B cell (primary cell): ENCODE measurements at regions not wholly inside any gene's neighbourhood (a gene's known extent, or its start where the extent isn't known, plus 50 kb on each side); places are given as distances from the start of the nearest gene placed in this dataset.

Experiments used
- ATAC-seq: fragments of 200-7000 bp; cut with Tn5 transposase; one replicate; pipeline ENCODE4 v1.10.0; 2021; ENCODE audit warnings: low read depth, mild to moderate bottlenecking, moderate number of reproducible peaks, moderate library complexity
- CTCF ChIA-PET: fragments of 350-600 bp; sonication (Branson Sonifier 250); formaldehyde crosslinking; loops from one replicate; lab custom pipeline; 2021; ENCODE audit warnings: antibody characterized with exemption, inconsistent platforms; lab: Charles Lee
- POLR2A ChIA-PET: fragments of 350-600 bp; sonication (Branson Sonifier 250); formaldehyde crosslinking; loops from one replicate; lab custom pipeline; 2021; ENCODE audit warnings: antibody characterized with exemption; lab: Charles Lee
- DNase-seq: peaks from one replicate; pipeline ENCODE4 v3.0.0; 2013
- H2AFZ ChIP-seq: 2 replicates; pipeline ENCODE4 v1.6.1; 2012; ENCODE audit warnings: mild to moderate bottlenecking, low read depth, low read length; ENCODE audit not compliant: insufficient read depth, poor library complexity, severe bottlenecking
- H3K27ac ChIP-seq, 2 donors: 1 replicate in 1 of 2; 2 replicates in 1 of 2; pipeline ENCODE4 v1.5.1; 2012 to 2013; ENCODE audit warnings: low read length in 2 of 2, mild to moderate bottlenecking in 2 of 2, moderate library complexity in 1 of 2
- H3K27me3 ChIP-seq, 4 experiments: fragments of 200-600 bp in 1 of 4; sonication (generic) in 1 of 4; replicated peaks in 1 of 4; 1 replicate in 2 of 4; 2 replicates in 2 of 4; pipeline versions ENCODE4 v1.6.1 to v1.7.0; 2013 to 2016; ENCODE audit warnings: low read length in 3 of 4, mild to moderate bottlenecking in 2 of 4, mixed read lengths in 1 of 4, moderate library complexity in 1 of 4; ENCODE audit not compliant: insufficient read depth in 4 of 4, control insufficient read depth in 3 of 4; ENCODE audit errors: control extremely low read depth in 1 of 4
- H3K36me3 ChIP-seq, 2 experiments: replicated peaks in 1 of 2; 1 replicate in 1 of 2; 2 replicates in 1 of 2; pipeline versions ENCODE4 v1.6.1 to v1.7.1; 2013; ENCODE audit warnings: low read length in 1 of 2; ENCODE audit not compliant: insufficient read depth in 2 of 2, control insufficient read depth in 1 of 2; ENCODE audit errors: control extremely low read depth in 1 of 2, extremely low read depth in 1 of 2
- H3K4me1 ChIP-seq, 2 donors: fragments of 200-600 bp in 1 of 2; sonication (generic) in 1 of 2; 1 replicate in 1 of 2; 2 replicates in 1 of 2; pipeline versions ENCODE4 v1.5.1 to v1.6.1; 2013 to 2017; ENCODE audit warnings: low read length in 2 of 2; ENCODE audit not compliant: control insufficient read depth in 2 of 2, insufficient read depth in 2 of 2
- H3K4me2 ChIP-seq: replicated peaks from 2 replicates; pipeline ENCODE3; 2012; ENCODE audit warnings: mild to moderate bottlenecking, low read depth, low read length; ENCODE audit not compliant: poor library complexity, severe bottlenecking
- H3K4me3 ChIP-seq, 5 experiments: fragments of 200-600 bp in 1 of 5; sonication (generic) in 1 of 5; 1 replicate in 3 of 5; 2 replicates in 2 of 5; pipeline versions ENCODE4 v1.5.1 to v1.7.0; 2011 to 2016; ENCODE audit warnings: low read length in 4 of 5, mild to moderate bottlenecking in 4 of 5, low read depth in 2 of 5, control low read depth in 1 of 5, moderate library complexity in 1 of 5; ENCODE audit not compliant: insufficient read depth in 1 of 5; ENCODE audit errors: control extremely low read depth in 1 of 5, extremely low read depth in 1 of 5
- H3K79me2 ChIP-seq: fragments of 200-600 bp; sonication (generic); one replicate; pipeline ENCODE4 v1.6.0; 2016; ENCODE audit warnings: low read length; ENCODE audit not compliant: control insufficient read depth, insufficient read depth
- H3K9ac ChIP-seq: fragments of 200-600 bp; sonication (generic); 2 replicates; pipeline ENCODE4 v1.6.1; 2017; ENCODE audit warnings: mild to moderate bottlenecking, low read length, moderate library complexity
- H3K9me3 ChIP-seq, 3 donors: one replicate each; pipeline versions ENCODE4 v1.6.1 to v1.7.1; 2013; ENCODE audit warnings: low read length in 2 of 3; ENCODE audit not compliant: control insufficient read depth in 2 of 3, insufficient read depth in 1 of 3; ENCODE audit errors: control extremely low read depth in 1 of 3
- H4K20me1 ChIP-seq: 2 replicates; pipeline ENCODE4 v1.6.0; 2012; ENCODE audit warnings: mild to moderate bottlenecking, low read length; ENCODE audit not compliant: insufficient read depth, control insufficient read depth, poor library complexity, severe bottlenecking
- H3K27ac Mint-ChIP-seq: one replicate; pipeline ENCODE4 v1.8.0; 2021; ENCODE audit warnings: mixed read lengths
- H3K27me3 Mint-ChIP-seq: one replicate; pipeline ENCODE4 v1.8.0; 2021; ENCODE audit warnings: mixed read lengths
- H3K4me1 Mint-ChIP-seq: one replicate; pipeline ENCODE4 v1.8.0; 2021; ENCODE audit warnings: mixed read lengths
- H3K4me3 Mint-ChIP-seq: one replicate; pipeline ENCODE4 v1.8.0; 2021; ENCODE audit warnings: mixed read lengths
- H3K9me3 Mint-ChIP-seq: one replicate; pipeline ENCODE4 v1.8.0; 2022; ENCODE audit warnings: mixed read lengths; ENCODE audit not compliant: insufficient read depth
- EZH2 ChIP-seq: IDR thresholded peaks from 2 replicates; pipeline ENCODE4 v1.6.1; 2012; ENCODE audit warnings: borderline replicate concordance, low read depth, mild to moderate bottlenecking, moderate library complexity, low read length; ENCODE audit not compliant: insufficient read depth, poor library complexity, severe bottlenecking
- WGBS: methylation state at CpG from one replicate; pipeline ENCODE4 v1.1.5; 2013; ENCODE audit warnings: missing lambda C conversion rate; ENCODE audit not compliant: insufficient coverage; 5-methylcytosine and 5-hydroxymethylcytosine counted together
- intact Hi-C: fragments of 100-400 bp; cut with micrococcal nuclease; formaldehyde crosslinking; loops from one replicate; pipeline ENCODE4 v1.10.0; 2022
- TF ChIP-seq, protein P1 (sequence below): fragments of 200-600 bp; IDR thresholded peaks from one replicate; pipeline ENCODE4 v1.8.0; 2022; ENCODE audit warnings: antibody characterized with exemption, mild to moderate bottlenecking

DNA sequence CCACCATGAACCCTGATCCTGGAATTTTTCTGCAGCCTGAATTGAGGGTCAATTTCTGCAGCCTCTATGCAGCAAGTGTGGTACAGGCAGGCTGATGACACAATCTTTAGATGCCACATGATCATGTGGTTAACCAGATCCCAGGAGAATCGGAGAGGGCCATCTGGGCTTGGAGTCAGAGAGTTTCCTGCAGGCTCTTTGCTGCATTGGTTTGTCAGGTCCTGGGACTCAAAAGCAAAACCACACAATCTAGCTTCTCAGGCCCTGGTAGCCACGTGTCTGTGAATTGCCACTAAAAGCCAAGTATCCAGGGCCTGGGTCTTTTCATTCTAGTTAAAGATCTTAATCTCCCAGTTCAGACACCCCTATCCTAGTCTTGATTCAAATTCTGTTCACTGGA is 464.5 kb downstream of the BCOR start:
- Histone ChIP-seq H3K4me1 (no peaks in the 10 kb centered on the region), H3K36me3 (no peaks in the 10 kb centered on the region), H4K20me1 (no peaks in the 10 kb centered on the region), H2AFZ (no peak overlapping the region), H3K9me3 (no peaks in the 10 kb centered on the region), H3K27ac (no peak overlapping the region), H3K79me2 (no peaks in the 10 kb centered on the region), H3K4me2 (no peak overlapping the region), H3K27me3 (no peaks in the 10 kb centered on the region), H3K4me3 (no peak overlapping the region), H3K9ac (no peak overlapping the region)
- Mint-ChIP-seq H3K27ac (no peak overlapping the region), H3K4me3 (no peak overlapping the region), H3K4me1 (no peaks in the 10 kb centered on the region), H3K27me3 (peaks cover 3% of the 10 kb centered on the region), H3K9me3 (no peaks in the 10 kb centered on the region)
- intact Hi-C loops, result no loop called here
- no peak for DNase-seq
- WGBS, result no CpG with 5 or more reads among the region's 2 CpGs
- ATAC-seq, result no peak
- TF ChIP-seq EZH2, result no peak
- ChIA-PET POLR2A (no interaction called here), CTCF (no interaction called here)

DNA sequence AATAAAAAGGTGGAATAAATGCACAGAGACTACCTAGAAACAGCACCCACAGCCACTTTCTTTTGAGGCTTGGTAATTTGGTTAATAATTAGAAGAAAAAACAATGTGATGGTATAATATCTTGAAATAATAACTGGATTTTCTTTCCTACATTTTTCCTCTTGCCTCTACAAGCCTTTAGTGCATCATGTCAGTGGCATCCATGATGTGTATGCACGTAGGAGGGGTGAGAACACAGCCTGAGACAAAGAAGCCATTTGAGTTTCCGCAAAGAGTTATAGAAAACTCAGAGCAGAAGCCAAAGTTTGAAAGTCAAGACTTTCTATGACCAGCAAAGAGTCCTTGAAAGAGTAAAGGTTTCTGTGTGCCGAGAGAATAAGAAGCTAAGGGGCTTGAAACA is 461.3 kb downstream of the BCOR start:
- H3K27ac ChIP-seq, result no peak overlapping the region
- H3K9ac ChIP-seq, result no peak overlapping the region
- H3K4me3 Mint-ChIP-seq, result no peak overlapping the region
- H3K4me2 ChIP-seq, result no peak overlapping the region
- no peaks in the 10 kb centered on the region for H4K20me1 ChIP-seq
- no peak overlapping the region for H2AFZ ChIP-seq
- H3K79me2 ChIP-seq, result no peaks in the 10 kb centered on the region
- no peaks in the 10 kb centered on the region for H3K9me3 Mint-ChIP-seq
- no peaks in the 10 kb centered on the region for H3K9me3 ChIP-seq
- ChIA-PET CTCF (no interaction called here), POLR2A (no interaction called here)
- H3K27me3 Mint-ChIP-seq, result peaks cover 6% of the 10 kb centered on the region
- no peaks in the 10 kb centered on the region for H3K4me1 Mint-ChIP-seq
- no peaks in the 10 kb centered on the region for H3K27me3 ChIP-seq
- no peak overlapping the region for H3K4me3 ChIP-seq
- WGBS, result no CpG with 5 or more reads among the region's 3 CpGs
- TF ChIP-seq, protein P1, sequence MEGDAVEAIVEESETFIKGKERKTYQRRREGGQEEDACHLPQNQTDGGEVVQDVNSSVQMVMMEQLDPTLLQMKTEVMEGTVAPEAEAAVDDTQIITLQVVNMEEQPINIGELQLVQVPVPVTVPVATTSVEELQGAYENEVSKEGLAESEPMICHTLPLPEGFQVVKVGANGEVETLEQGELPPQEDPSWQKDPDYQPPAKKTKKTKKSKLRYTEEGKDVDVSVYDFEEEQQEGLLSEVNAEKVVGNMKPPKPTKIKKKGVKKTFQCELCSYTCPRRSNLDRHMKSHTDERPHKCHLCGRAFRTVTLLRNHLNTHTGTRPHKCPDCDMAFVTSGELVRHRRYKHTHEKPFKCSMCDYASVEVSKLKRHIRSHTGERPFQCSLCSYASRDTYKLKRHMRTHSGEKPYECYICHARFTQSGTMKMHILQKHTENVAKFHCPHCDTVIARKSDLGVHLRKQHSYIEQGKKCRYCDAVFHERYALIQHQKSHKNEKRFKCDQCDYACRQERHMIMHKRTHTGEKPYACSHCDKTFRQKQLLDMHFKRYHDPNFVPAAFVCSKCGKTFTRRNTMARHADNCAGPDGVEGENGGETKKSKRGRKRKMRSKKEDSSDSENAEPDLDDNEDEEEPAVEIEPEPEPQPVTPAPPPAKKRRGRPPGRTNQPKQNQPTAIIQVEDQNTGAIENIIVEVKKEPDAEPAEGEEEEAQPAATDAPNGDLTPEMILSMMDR, result no peak
- no peak for TF ChIP-seq EZH2
- no peak for DNase-seq
- no peaks in the 10 kb centered on the region for H3K36me3 ChIP-seq
- no peak overlapping the region for H3K27ac Mint-ChIP-seq
- ATAC-seq, result no peak
- no peaks in the 10 kb centered on the region for H3K4me1 ChIP-seq
- intact Hi-C loops, result no loop called here
